ENCODE measurements at regions not wholly inside any gene's neighbourhood (a gene's known extent, or its start where the extent isn't known, plus 50 kb on each side); places are given as distances from the start of the nearest gene placed in this dataset.
"Not testable (repeated sequence)": the region's sequence is repeated elsewhere in the genome, so short reads cannot be mapped to it uniquely, and the experiment has no call there.

- H3K27me3 ChIP-seq (ENCODE audit: insufficient read depth, low read length, poor library complexity), result no peaks in the 10 kb centered on the region
- H3K9ac ChIP-seq (ENCODE audit: low read depth, low read length), result no peak overlapping the region
- no peaks in the 10 kb centered on the region for H4K20me1 ChIP-seq (ENCODE audit: insufficient read depth, low read length)
- H3K79me2 ChIP-seq (ENCODE audit: insufficient read depth, low read length), result no peaks in the 10 kb centered on the region
- H3K4me1 ChIP-seq (ENCODE audit: insufficient read depth, low read length), result no peaks in the 10 kb centered on the region
- H3K4me2 ChIP-seq (ENCODE audit: insufficient read depth, low read length), result no peak overlapping the region
- TF ChIP-seq CTCF (IDR thresholded peaks at IDR 0.05; ENCODE audit: borderline replicate concordance, extremely low read depth, low read length, poor library complexity, severe bottlenecking) (no peak), EZH2 (IDR thresholded peaks at IDR 0.05; ENCODE audit: borderline replicate concordance, low read depth, low read length, severe bottlenecking) (no peak)
- ATAC-seq (ENCODE audit: insufficient read depth, low read depth) (no peak), DNase-seq (no peak)
- H3K9me3 ChIP-seq (ENCODE audit: insufficient read depth, low read length, severe bottlenecking), result no peaks in the 10 kb centered on the region
- H2AFZ ChIP-seq (ENCODE audit: low read depth, low read length), result no peak overlapping the region
- H3K4me3 ChIP-seq (ENCODE audit: low read depth in 1 of 2, low read length in 2 of 2), result no peak overlapping the region
- no peaks in the 10 kb centered on the region for H3K36me3 ChIP-seq (ENCODE audit: insufficient read depth, low read length)
- H3K27ac ChIP-seq (ENCODE audit: low read length), result no peak overlapping the region
Measured at GRCh38 chr11:50182486-50182885, 149.8 kb downstream of the OR4C45 start.

DNA sequence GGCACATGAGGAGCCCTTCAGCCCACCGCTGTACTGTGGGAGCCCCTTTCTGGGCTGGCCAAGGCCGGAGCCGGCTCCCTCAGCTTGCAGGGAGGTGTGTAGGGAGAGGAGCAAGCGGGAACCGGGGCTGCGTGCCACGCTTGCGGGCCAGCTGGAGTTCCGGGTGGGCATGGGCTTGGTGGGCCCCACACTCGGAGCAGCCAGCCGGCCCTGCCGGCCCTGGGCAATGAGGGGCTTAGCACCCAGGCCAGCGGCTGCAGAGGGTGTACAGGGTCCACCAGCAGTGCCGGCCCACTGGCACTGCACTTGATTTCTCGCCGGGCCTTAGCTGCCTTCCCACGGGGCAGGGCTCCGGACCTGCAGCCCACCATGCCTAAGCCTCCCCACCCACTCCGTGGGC lies 150.5 kb downstream of the OR4C45 start:
- not testable (repeated sequence) for H4K20me1 ChIP-seq (ENCODE audit: insufficient read depth, low read length); H3K4me2 ChIP-seq (ENCODE audit: insufficient read depth, low read length); H3K9ac ChIP-seq (ENCODE audit: low read depth, low read length); H3K27me3 ChIP-seq (ENCODE audit: insufficient read depth, low read length, poor library complexity); H3K9me3 ChIP-seq (ENCODE audit: insufficient read depth, low read length, severe bottlenecking); H3K27ac ChIP-seq (ENCODE audit: low read length); ATAC-seq (ENCODE audit: insufficient read depth, low read depth); H3K4me3 ChIP-seq (ENCODE audit: low read depth in 1 of 2, low read length in 2 of 2); DNase-seq; H3K36me3 ChIP-seq (ENCODE audit: insufficient read depth, low read length); H3K79me2 ChIP-seq (ENCODE audit: insufficient read depth, low read length); H3K4me1 ChIP-seq (ENCODE audit: insufficient read depth, low read length); H2AFZ ChIP-seq (ENCODE audit: low read depth, low read length)

DNA sequence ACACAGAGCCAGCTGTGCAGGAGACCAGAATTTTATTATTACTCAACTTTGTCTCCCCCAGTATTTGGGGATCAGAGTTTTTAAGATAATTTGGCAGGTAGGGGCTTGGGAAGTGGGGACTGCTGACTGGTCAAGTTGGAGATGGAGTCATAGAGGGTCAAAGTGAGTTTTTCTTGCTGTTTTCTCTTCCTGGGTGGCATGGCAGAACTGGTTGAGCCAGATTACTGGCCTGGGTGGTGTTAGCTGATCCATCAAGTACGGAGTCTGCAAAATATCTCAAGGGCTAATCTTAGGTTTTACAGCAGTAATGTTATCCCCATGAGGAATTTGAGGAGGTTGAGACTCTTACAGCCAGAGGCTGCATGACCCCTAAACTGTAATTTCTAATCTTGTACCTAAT lies 153.5 kb downstream of the OR4C45 start:
- Histone ChIP-seq H3K79me2 (ENCODE audit: insufficient read depth, low read length) (no peaks in the 10 kb centered on the region), H3K4me1 (ENCODE audit: insufficient read depth, low read length) (no peaks in the 10 kb centered on the region), H3K9me3 (ENCODE audit: insufficient read depth, low read length, severe bottlenecking) (no peaks in the 10 kb centered on the region), H2AFZ (ENCODE audit: low read depth, low read length) (no peak overlapping the region), H3K27ac (ENCODE audit: low read length) (no peak overlapping the region), H4K20me1 (ENCODE audit: insufficient read depth, low read length) (no peaks in the 10 kb centered on the region), H3K9ac (ENCODE audit: low read depth, low read length) (no peak overlapping the region), H3K27me3 (ENCODE audit: insufficient read depth, low read length, poor library complexity) (no peaks in the 10 kb centered on the region), H3K4me2 (ENCODE audit: insufficient read depth, low read length) (no peak overlapping the region), H3K36me3 (ENCODE audit: insufficient read depth, low read length) (no peaks in the 10 kb centered on the region), H3K4me3 (ENCODE audit: low read depth in 1 of 2, low read length in 2 of 2) (no peak overlapping the region)
- no peak for DNase-seq
- no peak for TF ChIP-seq EZH2 (IDR thresholded peaks at IDR 0.05; ENCODE audit: borderline replicate concordance, low read depth, low read length, severe bottlenecking)
- no peak for TF ChIP-seq CTCF (IDR thresholded peaks at IDR 0.05; ENCODE audit: borderline replicate concordance, extremely low read depth, low read length, poor library complexity, severe bottlenecking)
- no peak for ATAC-seq (ENCODE audit: insufficient read depth, low read depth)

- Histone ChIP-seq H2AFZ (ENCODE audit: low read depth, low read length) (no peak overlapping the region), H4K20me1 (ENCODE audit: insufficient read depth, low read length) (no peaks in the 10 kb centered on the region), H3K36me3 (ENCODE audit: insufficient read depth, low read length) (no peaks in the 10 kb centered on the region), H3K9ac (ENCODE audit: low read depth, low read length) (no peak overlapping the region), H3K27ac (ENCODE audit: low read length) (no peak overlapping the region), H3K79me2 (ENCODE audit: insufficient read depth, low read length) (no peaks in the 10 kb centered on the region), H3K4me1 (ENCODE audit: insufficient read depth, low read length) (no peaks in the 10 kb centered on the region), H3K9me3 (ENCODE audit: insufficient read depth, low read length, severe bottlenecking) (no peaks in the 10 kb centered on the region), H3K27me3 (ENCODE audit: insufficient read depth, low read length, poor library complexity) (no peaks in the 10 kb centered on the region), H3K4me3 (ENCODE audit: low read depth in 1 of 2, low read length in 2 of 2) (no peak overlapping the region), H3K4me2 (ENCODE audit: insufficient read depth, low read length) (no peak overlapping the region)
- ATAC-seq (ENCODE audit: insufficient read depth, low read depth), result no peak
- DNase-seq, result no peak
- no peak for TF ChIP-seq CTCF (IDR thresholded peaks at IDR 0.05; ENCODE audit: borderline replicate concordance, extremely low read depth, low read length, poor library complexity, severe bottlenecking)
- TF ChIP-seq EZH2 (IDR thresholded peaks at IDR 0.05; ENCODE audit: borderline replicate concordance, low read depth, low read length, severe bottlenecking), result no peak
Measured at GRCh38 chr11:50187220-50187619, 154.5 kb downstream of the OR4C45 start.

Data from DND-41 (cell line).